Trophoblast cell (in vitro differentiated cells and primary cell): ENCODE measurements at regions not wholly inside any gene's neighbourhood (a gene's known extent, or its start where the extent isn't known, plus 50 kb on each side); places are given as distances from the start of the nearest gene placed in this dataset.

Experiments
- DNase-seq, 2 donors: peaks; one replicate each; pipeline ENCODE4 v3.0.0-alpha.2; 2016
- H2AFZ ChIP-seq: 2 replicates; pipeline ENCODE4 v1.6.1; 2013; ENCODE audit warnings: low read length, moderate library complexity, mild to moderate bottlenecking; ENCODE audit not compliant: insufficient read depth, poor library complexity
- H2AK5ac ChIP-seq: 2 replicates; pipeline ENCODE4 v1.6.1; 2013; ENCODE audit warnings: mild to moderate bottlenecking, low read length
- H2BK120ac ChIP-seq: 2 replicates; pipeline ENCODE4 v1.6.1; 2013; ENCODE audit warnings: low read length, mild to moderate bottlenecking, moderate library complexity; ENCODE audit not compliant: insufficient read depth, poor library complexity
- H2BK12ac ChIP-seq: 2 replicates; pipeline ENCODE4 v1.6.1; 2013; ENCODE audit warnings: mild to moderate bottlenecking, low read length, moderate library complexity
- H2BK5ac ChIP-seq: 2 replicates; pipeline ENCODE4 v1.6.1; 2013; ENCODE audit warnings: low read length, low read depth, moderate library complexity, mild to moderate bottlenecking; ENCODE audit not compliant: poor library complexity
- H3K14ac ChIP-seq: 2 replicates; pipeline ENCODE4 v1.6.1; 2013; ENCODE audit warnings: mild to moderate bottlenecking, low read length
- H3K18ac ChIP-seq: 2 replicates; pipeline ENCODE4 v1.6.1; 2013; ENCODE audit warnings: mild to moderate bottlenecking, low read length
- H3K23ac ChIP-seq: 2 replicates; pipeline ENCODE4 v1.6.1; 2013; ENCODE audit warnings: low read length
- H3K27ac ChIP-seq: 2 replicates; pipeline ENCODE4 v1.5.1; 2013; ENCODE audit warnings: low read depth, mild to moderate bottlenecking, inconsistent platforms, low read length, moderate library complexity
- H3K27me3 ChIP-seq: 2 replicates; pipeline ENCODE4 v1.6.1; 2013; ENCODE audit warnings: inconsistent platforms, mild to moderate bottlenecking, low read length, moderate library complexity; ENCODE audit not compliant: insufficient read depth
- H3K36me3 ChIP-seq, 2 experiments: 1 replicate in 1 of 2; 2 replicates in 1 of 2; pipeline ENCODE4 v1.6.1; 2013; ENCODE audit warnings: low read length in 2 of 2, mild to moderate bottlenecking in 2 of 2, moderate library complexity in 1 of 2; ENCODE audit not compliant: insufficient read depth in 2 of 2, control insufficient read depth in 1 of 2
- H3K4ac ChIP-seq: 2 replicates; pipeline ENCODE4 v1.6.1; 2013; ENCODE audit warnings: low read depth, mild to moderate bottlenecking, low read length, moderate library complexity
- H3K4me1 ChIP-seq, 2 experiments: 1 replicate in 1 of 2; 2 replicates in 1 of 2; pipeline ENCODE4 v1.6.1; 2013; ENCODE audit warnings: low read length in 2 of 2, mild to moderate bottlenecking in 2 of 2, moderate library complexity in 1 of 2; ENCODE audit not compliant: insufficient read depth in 2 of 2, control insufficient read depth in 1 of 2
- H3K4me2 ChIP-seq: 2 replicates; pipeline ENCODE4 v1.6.1; 2013; ENCODE audit warnings: inconsistent platforms, mild to moderate bottlenecking, low read length, moderate library complexity
- H3K4me3 ChIP-seq: 2 replicates; pipeline ENCODE4 v1.5.1; 2013; ENCODE audit warnings: mild to moderate bottlenecking, low read depth, low read length, inconsistent platforms
- H3K79me1 ChIP-seq: one replicate; pipeline ENCODE4 v1.6.1; 2013; ENCODE audit warnings: low read length
- H3K79me2 ChIP-seq: 2 replicates; pipeline ENCODE4 v1.6.1; 2013; ENCODE audit warnings: low read length, mild to moderate bottlenecking; ENCODE audit not compliant: control insufficient read depth, insufficient read depth, poor library complexity
- H3K9ac ChIP-seq: 2 replicates; pipeline ENCODE4 v1.6.1; 2013; ENCODE audit warnings: mild to moderate bottlenecking, low read length
- H3K9me3 ChIP-seq: 2 replicates; pipeline ENCODE4 v1.6.1; 2013; ENCODE audit warnings: low read depth, mild to moderate bottlenecking, control low read depth, inconsistent platforms, low read length; ENCODE audit not compliant: insufficient read depth
- H4K12ac ChIP-seq: 2 replicates; pipeline ENCODE4 v1.6.1; 2013; ENCODE audit warnings: low read depth, mild to moderate bottlenecking, low read length, moderate library complexity
- H4K8ac ChIP-seq: 2 replicates; pipeline ENCODE4 v1.6.1; 2013; ENCODE audit warnings: low read depth, mild to moderate bottlenecking, low read length, moderate library complexity
- H4K91ac ChIP-seq: one replicate; pipeline ENCODE4 v1.6.1; 2013; ENCODE audit warnings: low read depth, mild to moderate bottlenecking, low read length, moderate library complexity
- WGBS: extraction: QIAGEN DNeasy Blood & Tissue Kit; methylation state at CpG from one replicate; pipeline ENCODE4 v1.1.7; 2013; ENCODE audit warnings: missing lambda C conversion rate; ENCODE audit not compliant: insufficient read length, insufficient coverage; ENCODE audit errors: extremely low coverage; 5-methylcytosine and 5-hydroxymethylcytosine counted together

- WGBS: no CpG with 5 or more reads among the region's 6 CpGs
- Histone ChIP-seq H3K79me1 (no peaks in the 10 kb centered on the region), H2AFZ (no peak overlapping the region), H3K27me3 (no peaks in the 10 kb centered on the region), H4K91ac (no peak overlapping the region), H2BK120ac (no peak overlapping the region), H3K4me2 (no peak overlapping the region), H3K4ac (no peak overlapping the region), H3K9ac (no peak overlapping the region), H3K4me1 (no peaks in the 10 kb centered on the region), H2BK5ac (no peak overlapping the region), H3K9me3 (no peaks in the 10 kb centered on the region), H4K8ac (no peak overlapping the region), H2BK12ac (no peak overlapping the region), H3K14ac (no peak overlapping the region), H3K18ac (no peak overlapping the region), H3K36me3 (no peaks in the 10 kb centered on the region), H4K12ac (no peak overlapping the region), H3K27ac (no peak overlapping the region), H2AK5ac (no peak overlapping the region), H3K4me3 (no peak overlapping the region), H3K79me2 (no peaks in the 10 kb centered on the region), H3K23ac (no peak overlapping the region)
- peak in 1 of 2 donors; percentile 2 for DNase-seq
These were observed 1066.5 kb downstream of the TYW1 start for GRCh38 chr7:68063171-68063570.

DNA sequence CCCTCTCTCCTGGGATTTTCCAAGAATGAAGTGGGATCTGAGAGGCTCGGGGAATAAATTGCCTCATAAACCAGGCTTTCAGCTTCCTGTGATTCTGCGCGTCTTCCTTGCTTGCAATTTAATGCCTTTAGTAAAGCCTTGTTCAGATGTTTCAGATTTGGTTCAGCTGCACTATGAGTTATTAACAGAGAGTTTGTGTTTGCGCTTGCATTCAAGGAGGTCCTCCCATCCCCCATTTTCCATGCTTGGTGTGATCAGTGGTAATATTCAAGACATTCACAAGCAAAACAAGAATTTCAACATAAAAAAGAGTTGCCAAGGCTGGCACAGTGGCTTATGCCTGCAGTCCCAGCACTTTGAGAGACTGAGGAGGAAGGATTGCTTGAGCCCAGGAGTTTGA is 1068.9 kb downstream of the TYW1 start:
- Histone ChIP-seq H3K79me1 (no peaks in the 10 kb centered on the region), H4K8ac (no peak overlapping the region), H3K36me3 (no peaks in the 10 kb centered on the region), H4K91ac (no peak overlapping the region), H3K4ac (no peak overlapping the region), H3K9ac (no peak overlapping the region), H2AFZ (no peak overlapping the region), H2BK5ac (no peak overlapping the region), H3K27me3 (no peaks in the 10 kb centered on the region), H3K23ac (no peak overlapping the region), H3K14ac (no peak overlapping the region), H3K79me2 (no peaks in the 10 kb centered on the region), H2AK5ac (no peak overlapping the region), H3K18ac (no peak overlapping the region), H2BK12ac (no peak overlapping the region), H3K4me2 (no peak overlapping the region), H3K4me1 (no peaks in the 10 kb centered on the region), H2BK120ac (no peak overlapping the region), H3K4me3 (no peak overlapping the region), H4K12ac (no peak overlapping the region), H3K9me3 (no peaks in the 10 kb centered on the region), H3K27ac (no peak overlapping the region)
- no CpG with 5 or more reads among the region's 4 CpGs for WGBS
- no peak for DNase-seq

GRCh38 chr7:68067845-68068244 is 1071.2 kb downstream of the TYW1 start:
- Histone ChIP-seq H4K8ac (no peak overlapping the region), H2BK5ac (no peak overlapping the region), H4K91ac (no peak overlapping the region), H3K18ac (no peak overlapping the region), H4K12ac (no peak overlapping the region), H2BK12ac (no peak overlapping the region), H3K79me2 (no peaks in the 10 kb centered on the region), H3K27ac (no peak overlapping the region), H3K79me1 (no peaks in the 10 kb centered on the region), H3K4me2 (no peak overlapping the region), H3K9ac (no peak overlapping the region), H2AK5ac (no peak overlapping the region), H3K4ac (no peak overlapping the region), H3K27me3 (no peaks in the 10 kb centered on the region), H3K4me3 (no peak overlapping the region), H3K14ac (no peak overlapping the region), H3K9me3 (no peaks in the 10 kb centered on the region), H3K23ac (no peak overlapping the region), H3K4me1 (no peaks in the 10 kb centered on the region), H2BK120ac (no peak overlapping the region), H3K36me3 (no peaks in the 10 kb centered on the region), H2AFZ (no peak overlapping the region)
- DNase-seq: no peak
- no CpG with 5 or more reads among the region's 4 CpGs for WGBS

DNA sequence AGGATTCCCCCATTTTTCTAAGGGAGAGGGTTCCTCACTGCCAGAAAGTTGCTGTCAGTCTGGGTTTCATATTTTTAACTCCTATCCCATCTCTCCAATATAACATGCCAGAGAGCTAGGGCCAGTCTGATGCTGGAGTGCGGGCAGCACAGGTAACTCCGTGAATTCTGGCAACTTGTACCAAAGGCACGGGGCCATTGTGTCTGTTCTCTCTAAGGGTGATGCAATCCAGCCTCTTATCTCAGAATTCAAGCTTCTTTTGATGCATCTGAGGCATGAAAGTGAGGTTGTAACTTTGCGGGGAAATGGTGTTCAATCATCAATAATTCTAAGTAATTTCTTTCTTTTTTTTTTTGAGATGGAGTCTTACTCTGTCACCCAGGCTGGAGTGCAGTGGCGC is 1074.4 kb downstream of the TYW1 start:
- Histone ChIP-seq H2BK5ac (no peak overlapping the region), H3K79me2 (no peaks in the 10 kb centered on the region), H4K91ac (no peak overlapping the region), H2AFZ (no peak overlapping the region), H3K27ac (no peak overlapping the region), H3K4me3 (no peak overlapping the region), H3K4me1 (no peaks in the 10 kb centered on the region), H3K9ac (no peak overlapping the region), H3K23ac (no peak overlapping the region), H2BK12ac (no peak overlapping the region), H4K12ac (no peak overlapping the region), H3K79me1 (no peaks in the 10 kb centered on the region), H4K8ac (no peak overlapping the region), H2BK120ac (no peak overlapping the region), H3K18ac (no peak overlapping the region), H3K27me3 (no peaks in the 10 kb centered on the region), H3K9me3 (no peaks in the 10 kb centered on the region), H2AK5ac (no peak overlapping the region), H3K4me2 (no peak overlapping the region), H3K4ac (no peak overlapping the region), H3K36me3 (no peaks in the 10 kb centered on the region), H3K14ac (no peak overlapping the region)
- no CpG with 5 or more reads among the region's 5 CpGs for WGBS
- DNase-seq: no peak
